Brain microvascular endothelial cell (primary cell): ENCODE measurements at regions not wholly inside any gene's neighbourhood (a gene's known extent, or its start where the extent isn't known, plus 50 kb on each side); places are given as distances from the start of the nearest gene placed in this dataset.

Experiments used
- DNase-seq: peaks from one replicate; pipeline ENCODE4 v3.0.0-alpha.2; 2020
- H3K27ac ChIP-seq: fragments of 250-450 bp; sonication (Bioruptor Pico); 2 replicates; pipeline ENCODE4 v1.5.1; 2020; ENCODE audit warnings: mild to moderate bottlenecking, moderate library complexity
- H3K27me3 ChIP-seq: fragments of 250-450 bp; sonication (Bioruptor Pico); replicated peaks from 2 replicates; pipeline ENCODE4 v1.5.1; 2020; ENCODE audit warnings: mild to moderate bottlenecking
- H3K36me3 ChIP-seq: fragments of 250-450 bp; sonication (Bioruptor Pico); replicated peaks from 2 replicates; pipeline ENCODE4 v1.5.1; 2020; ENCODE audit warnings: mild to moderate bottlenecking
- H3K4me3 ChIP-seq: 2 replicates; pipeline ENCODE4 v1.5.1; 2011; ENCODE audit warnings: low read depth, mild to moderate bottlenecking, control low read depth, low read length, moderate library complexity
- CTCF ChIP-seq: IDR thresholded peaks from 2 replicates; pipeline ENCODE4 v1.5.1; 2011; ENCODE audit warnings: low read depth, mild to moderate bottlenecking, moderate library complexity, low read length, control low read depth, inconsistent platforms; ENCODE audit errors: missing control alignments
- in situ Hi-C: cut with HindIII; loops from 2 replicates; pipeline ENCODE4 v1.10.0; 2017; ENCODE audit warnings: low sequenced_read_pairs, low pct_ligation_motif_present

- no peak for TF ChIP-seq CTCF
- Histone ChIP-seq H3K36me3 (no peaks in the 10 kb centered on the region), H3K27ac (no peak overlapping the region), H3K4me3 (no peak overlapping the region), H3K27me3 (no peaks in the 10 kb centered on the region)
- no peak for DNase-seq
- in situ Hi-C loops = loop anchor here (10.0 kb wide), 1 partner anchor 441 kb away; the partner anchor contains the start of gene FOXF1
Observed at GRCh38 chr16:86073763-86074493, 175.0 kb downstream of the IRF8 start.

GRCh38 chr16:86074651-86075487 lies 175.9 kb downstream of the IRF8 start:
- H3K27ac ChIP-seq = no peak overlapping the region
- DNase-seq = no peak
- in situ Hi-C loops = loop anchor here (10.0 kb wide), 1 partner anchor 440 kb away; the partner anchor contains the start of gene FOXF1
- TF ChIP-seq CTCF = no peak
- H3K36me3 ChIP-seq = no peaks in the 10 kb centered on the region
- H3K4me3 ChIP-seq = no peak overlapping the region
- H3K27me3 ChIP-seq = no peaks in the 10 kb centered on the region

- in situ Hi-C loops = loop anchor here (10.0 kb wide), 1 partner anchor 439 kb away; the partner anchor contains the start of gene FOXF1
- no peaks in the 10 kb centered on the region for H3K27me3 ChIP-seq
- H3K36me3 ChIP-seq = no peaks in the 10 kb centered on the region
- no peak for TF ChIP-seq CTCF
- no peak for DNase-seq
- H3K4me3 ChIP-seq = no peak overlapping the region
- H3K27ac ChIP-seq = no peak overlapping the region
Observed at GRCh38 chr16:86075488-86075785, 176.5 kb downstream of the IRF8 start.

GRCh38 chr16:86075839-86076440 lies 177.0 kb downstream of the IRF8 start:
- in situ Hi-C loops = loop anchor here (10.0 kb wide), 1 partner anchor 439 kb away; the partner anchor contains the start of gene FOXF1
- H3K27ac ChIP-seq = no peak overlapping the region
- no peak for DNase-seq
- H3K36me3 ChIP-seq = no peaks in the 10 kb centered on the region
- TF ChIP-seq CTCF = no peak
- H3K27me3 ChIP-seq = no peaks in the 10 kb centered on the region
- no peak overlapping the region for H3K4me3 ChIP-seq

GRCh38 chr16:86076606-86077005 lies 177.6 kb downstream of the IRF8 start:
- H3K27ac ChIP-seq = no peak overlapping the region
- H3K4me3 ChIP-seq = no peak overlapping the region
- DNase-seq = no peak
- no peak for TF ChIP-seq CTCF
- in situ Hi-C loops = loop anchor here (10.0 kb wide), 1 partner anchor 438 kb away; the partner anchor contains the start of gene FOXF1
- peaks cover 1% of the 10 kb centered on the region for H3K27me3 ChIP-seq
- no peaks in the 10 kb centered on the region for H3K36me3 ChIP-seq
